ENCODE measurements at regions not wholly inside any gene's neighbourhood (a gene's known extent, or its start where the extent isn't known, plus 50 kb on each side); places are given as distances from the start of the nearest gene placed in this dataset.

DNA sequence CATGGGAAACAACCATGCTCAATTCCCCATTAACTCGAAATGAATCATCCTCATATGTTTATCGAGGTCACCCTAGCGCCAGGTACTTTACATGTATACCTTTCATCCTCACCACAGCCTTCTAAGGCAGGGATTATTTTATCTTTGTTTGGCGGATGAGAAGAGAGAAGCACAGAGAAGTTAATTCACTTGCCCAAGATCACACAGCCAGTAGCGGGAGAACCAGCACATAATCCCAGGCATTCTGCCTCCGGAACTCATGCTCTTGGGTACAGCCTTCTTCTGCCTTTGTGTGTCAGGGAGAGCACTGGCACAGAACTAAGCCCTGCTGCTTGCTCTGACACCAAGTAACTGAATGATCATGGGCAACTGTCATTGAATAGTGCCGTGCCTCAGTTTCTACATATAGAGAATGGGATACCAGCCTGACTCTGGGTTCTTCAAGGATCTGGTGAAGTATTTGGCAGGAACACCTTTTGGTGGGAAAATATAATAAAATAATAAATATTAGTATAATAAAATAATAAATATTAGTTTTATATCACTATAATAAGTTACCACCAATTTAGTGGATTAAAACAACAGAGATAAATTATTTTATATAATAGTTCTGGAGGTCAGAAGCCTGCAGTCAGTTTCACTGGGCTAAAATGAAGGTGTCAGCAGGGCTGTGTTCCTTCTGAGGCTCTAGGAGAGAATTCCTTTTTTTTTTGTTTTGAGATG is 220.9 kb downstream of the AACS start:
- TF ChIP-seq, protein P1, sequence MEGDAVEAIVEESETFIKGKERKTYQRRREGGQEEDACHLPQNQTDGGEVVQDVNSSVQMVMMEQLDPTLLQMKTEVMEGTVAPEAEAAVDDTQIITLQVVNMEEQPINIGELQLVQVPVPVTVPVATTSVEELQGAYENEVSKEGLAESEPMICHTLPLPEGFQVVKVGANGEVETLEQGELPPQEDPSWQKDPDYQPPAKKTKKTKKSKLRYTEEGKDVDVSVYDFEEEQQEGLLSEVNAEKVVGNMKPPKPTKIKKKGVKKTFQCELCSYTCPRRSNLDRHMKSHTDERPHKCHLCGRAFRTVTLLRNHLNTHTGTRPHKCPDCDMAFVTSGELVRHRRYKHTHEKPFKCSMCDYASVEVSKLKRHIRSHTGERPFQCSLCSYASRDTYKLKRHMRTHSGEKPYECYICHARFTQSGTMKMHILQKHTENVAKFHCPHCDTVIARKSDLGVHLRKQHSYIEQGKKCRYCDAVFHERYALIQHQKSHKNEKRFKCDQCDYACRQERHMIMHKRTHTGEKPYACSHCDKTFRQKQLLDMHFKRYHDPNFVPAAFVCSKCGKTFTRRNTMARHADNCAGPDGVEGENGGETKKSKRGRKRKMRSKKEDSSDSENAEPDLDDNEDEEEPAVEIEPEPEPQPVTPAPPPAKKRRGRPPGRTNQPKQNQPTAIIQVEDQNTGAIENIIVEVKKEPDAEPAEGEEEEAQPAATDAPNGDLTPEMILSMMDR (IDR thresholded peaks at IDR 0.05; ENCODE audit: insufficient read depth, low read length, poor library complexity, severe bottlenecking): no peak
- TF ChIP-seq EZH2phosphoT487 (conservative IDR thresholded peaks at IDR 0.05; ENCODE audit: low read length): no peak
